ENCODE measurements at regions not wholly inside any gene's neighbourhood (a gene's known extent, or its start where the extent isn't known, plus 50 kb on each side); places are given as distances from the start of the nearest gene placed in this dataset.

- DNase-seq (ENCODE audit: low spot score): no peak
Observed at GRCh38 chr18:78849458-78849857, 130.2 kb upstream of the SALL3 start.

DNA sequence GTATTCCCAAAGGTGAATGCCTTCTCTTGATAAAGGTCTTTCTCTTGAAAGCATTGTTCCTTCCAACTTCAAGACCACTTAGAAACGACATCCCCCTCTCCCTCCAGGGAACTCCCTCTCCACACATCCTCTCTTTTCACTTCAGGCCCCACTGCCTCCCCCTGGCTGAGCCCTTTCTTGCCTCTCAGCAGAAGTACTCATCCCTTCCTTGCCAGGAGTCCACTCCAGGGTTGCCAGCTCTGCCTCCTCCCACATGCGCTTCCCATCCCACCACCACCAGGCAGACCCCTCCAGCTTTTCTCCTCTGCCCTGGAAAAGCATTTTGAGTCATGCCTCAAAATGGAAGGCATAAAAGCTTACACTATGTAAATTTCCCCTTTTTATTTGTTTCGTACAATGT is 126.3 kb upstream of the SALL3 start:
- DNase-seq (ENCODE audit: low spot score): no peak

- DNase-seq (ENCODE audit: low spot score): no peak
Observed at GRCh38 chr18:78855188-78855587, 124.4 kb upstream of the SALL3 start.

DNA sequence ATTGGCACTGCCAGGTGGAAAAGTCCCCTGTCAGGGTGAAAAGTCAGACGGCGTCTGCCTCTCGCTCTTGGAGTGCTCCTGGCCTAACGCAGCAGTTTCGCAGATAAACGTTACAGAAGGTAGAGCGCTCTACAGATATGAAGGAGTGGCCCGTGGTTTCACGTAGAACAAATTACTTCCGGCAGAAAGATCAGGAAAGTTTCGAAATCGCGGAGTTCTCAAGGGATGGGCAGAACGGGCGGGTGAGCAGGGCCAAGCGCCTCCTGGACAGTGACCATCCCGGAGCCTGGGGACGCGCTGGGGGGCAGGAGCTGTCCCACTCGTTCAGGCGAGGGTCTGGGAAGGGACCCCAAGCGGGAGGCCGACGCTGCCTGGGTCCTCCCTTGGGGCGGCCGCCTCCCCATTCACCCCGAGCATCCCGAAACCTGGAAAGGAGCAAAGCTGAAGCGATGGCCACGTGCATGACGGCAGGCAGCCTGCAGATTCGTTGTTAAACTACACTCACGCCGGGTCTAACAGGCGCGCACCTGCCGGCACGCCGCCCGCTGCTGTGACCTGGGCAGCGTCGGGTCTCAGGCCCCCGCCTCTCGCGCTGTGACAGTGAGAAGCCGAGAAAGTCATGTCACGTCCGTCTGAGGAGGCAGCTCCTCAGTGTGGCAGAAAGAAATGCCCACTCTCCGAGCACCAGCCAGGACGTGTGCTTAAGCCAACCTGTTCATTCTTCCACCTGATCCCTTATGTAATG is 122.9 kb upstream of the SALL3 start:
- no peak for DNase-seq (ENCODE audit: low spot score)

- DNase-seq (ENCODE audit: low spot score): no peak
Observed at GRCh38 chr18:78857314-78858150, 122.1 kb upstream of the SALL3 start.

DNA sequence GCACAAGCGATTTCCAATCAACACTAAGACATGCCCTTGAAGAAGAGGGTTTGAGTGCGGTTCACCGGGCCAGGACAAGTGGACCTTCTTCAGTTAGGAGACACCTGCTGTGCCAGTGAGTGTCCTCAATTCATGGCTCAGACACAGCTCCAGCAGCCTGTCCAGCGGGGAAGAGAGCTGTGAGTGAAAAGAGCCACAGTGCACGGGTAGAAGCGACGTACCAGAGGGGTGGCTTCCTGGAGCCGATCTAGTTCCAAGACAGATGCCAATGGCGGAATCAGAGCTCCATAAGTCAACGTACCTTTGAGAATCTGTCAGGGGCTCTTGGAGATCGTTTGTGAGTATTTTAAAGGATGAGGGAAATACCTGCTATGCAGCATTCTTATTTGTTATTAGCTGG is 119.9 kb upstream of the SALL3 start:
- no peak for DNase-seq (ENCODE audit: low spot score)

DNA sequence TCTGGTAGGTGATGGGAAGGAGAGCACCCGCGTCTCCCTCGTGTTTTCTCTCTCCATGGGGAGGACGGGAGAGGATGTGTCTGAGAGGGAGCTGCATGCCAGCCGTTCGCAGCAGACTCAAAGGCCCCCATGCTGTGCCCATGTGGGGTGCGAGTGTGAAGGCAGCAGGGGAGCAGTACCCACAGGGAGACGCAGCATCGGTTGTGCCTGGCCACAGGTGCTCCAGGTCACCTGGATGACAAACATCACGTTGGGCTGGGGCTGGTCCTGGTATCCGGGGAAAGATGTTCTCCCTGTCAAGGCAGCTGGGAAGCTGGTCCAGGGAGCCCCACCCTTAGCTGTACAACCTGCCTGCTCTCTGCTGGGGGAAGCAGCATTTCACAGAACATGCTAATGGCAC is 119.5 kb upstream of the SALL3 start:
- no peak for DNase-seq (ENCODE audit: low spot score)

DNA sequence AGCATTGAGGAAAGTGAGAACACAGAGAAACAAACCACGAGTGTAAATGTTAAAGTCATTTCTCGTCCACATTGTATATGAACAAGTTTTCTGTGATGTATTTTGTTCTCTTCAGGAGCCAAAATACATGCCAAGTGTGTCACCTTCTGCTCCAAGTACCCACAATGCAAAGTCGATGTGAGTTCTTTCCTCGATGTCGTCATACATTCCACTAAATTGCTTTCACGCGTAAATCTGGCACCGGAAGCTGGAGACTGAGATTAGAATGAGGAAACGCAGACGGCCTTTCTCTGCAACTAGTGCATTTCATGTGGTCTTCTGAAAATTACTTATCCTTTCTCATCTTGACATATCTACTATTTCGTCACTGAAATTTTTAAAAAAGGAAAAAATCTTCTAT is 118.5 kb upstream of the SALL3 start:
- no peak for DNase-seq (ENCODE audit: low spot score)

- DNase-seq (ENCODE audit: low spot score): no peak
Observed at GRCh38 chr18:78861706-78862105, 117.9 kb upstream of the SALL3 start.

GRCh38 chr18:78862395-78862794 is 117.2 kb upstream of the SALL3 start:
- DNase-seq (ENCODE audit: low spot score): no peak

- no peak for DNase-seq (ENCODE audit: low spot score)
Observed at GRCh38 chr18:78865056-78865598, 114.5 kb upstream of the SALL3 start.

GRCh38 chr18:78865771-78866310 is 113.8 kb upstream of the SALL3 start:
- DNase-seq (ENCODE audit: low spot score): no peak

DNA sequence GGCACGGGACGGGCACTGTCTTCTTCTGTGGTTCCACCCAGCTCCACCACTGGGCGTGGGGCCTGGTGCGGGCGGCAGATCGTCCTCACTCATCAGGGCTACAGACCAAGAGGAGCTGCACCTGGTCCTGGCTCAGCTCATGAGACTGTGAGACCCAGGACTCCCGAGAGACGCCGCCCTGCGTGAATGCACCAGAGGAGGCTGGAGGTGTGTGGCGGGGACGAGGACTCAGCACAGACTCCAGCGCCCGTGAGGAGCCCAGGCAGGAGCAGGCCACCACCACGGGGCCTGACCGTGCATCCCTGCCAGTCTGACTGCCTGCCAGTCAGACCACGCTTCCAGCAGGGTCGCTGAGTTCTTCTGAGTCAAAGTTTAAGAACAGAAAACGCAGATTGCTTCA is 112.5 kb upstream of the SALL3 start:
- no peak for DNase-seq (ENCODE audit: low spot score)

- DNase-seq (ENCODE audit: low spot score): no peak
Observed at GRCh38 chr18:78868330-78869316, 111.0 kb upstream of the SALL3 start.

DNA sequence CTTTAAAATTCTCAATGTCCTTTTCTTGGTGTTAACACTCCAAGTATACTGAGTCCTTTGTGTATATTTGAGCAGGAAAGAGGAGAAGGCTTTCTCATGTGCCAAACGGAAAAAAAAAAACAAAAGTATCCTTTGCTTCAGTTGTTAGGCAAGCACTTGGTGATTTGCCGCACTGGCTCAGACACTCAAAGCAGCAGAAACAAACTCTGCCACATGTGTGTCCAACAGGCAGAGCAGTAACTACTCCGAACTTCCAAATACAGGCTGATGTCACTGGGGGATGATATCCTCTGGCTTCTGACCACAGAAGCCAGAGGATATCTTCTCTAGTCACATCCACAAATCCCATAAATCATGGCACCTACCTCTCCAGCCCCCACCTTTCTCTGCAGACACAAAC is 108.0 kb upstream of the SALL3 start:
- DNase-seq (ENCODE audit: low spot score): no peak

DNA sequence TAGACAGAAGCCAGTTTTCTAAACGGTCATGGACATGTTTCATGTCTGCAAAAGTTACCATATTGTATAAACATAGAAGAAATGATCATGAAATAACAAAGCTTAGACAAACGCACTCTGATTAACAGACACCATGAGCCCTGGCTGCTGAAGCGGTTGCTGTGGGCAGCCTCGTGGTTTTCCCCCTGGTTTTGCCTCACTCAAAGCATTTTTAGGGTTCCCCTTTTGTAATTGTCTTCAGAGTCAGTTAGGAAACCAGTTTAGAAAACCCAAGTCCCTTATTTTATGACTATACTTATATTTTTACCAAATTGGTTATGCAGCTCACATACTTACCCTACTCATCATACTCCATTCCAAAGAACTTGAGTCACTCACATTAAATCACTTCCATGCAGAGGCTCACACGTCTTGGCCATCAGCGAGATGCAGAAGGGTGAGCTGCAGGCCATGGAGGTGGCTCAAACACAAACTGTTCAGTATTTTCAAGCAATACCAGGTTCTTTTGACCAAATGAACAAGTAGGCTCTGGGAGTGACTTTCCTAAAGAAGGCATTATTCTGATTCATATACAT is 105.6 kb upstream of the SALL3 start:
- peak; percentile 77 for DNase-seq (ENCODE audit: low spot score)

DNA sequence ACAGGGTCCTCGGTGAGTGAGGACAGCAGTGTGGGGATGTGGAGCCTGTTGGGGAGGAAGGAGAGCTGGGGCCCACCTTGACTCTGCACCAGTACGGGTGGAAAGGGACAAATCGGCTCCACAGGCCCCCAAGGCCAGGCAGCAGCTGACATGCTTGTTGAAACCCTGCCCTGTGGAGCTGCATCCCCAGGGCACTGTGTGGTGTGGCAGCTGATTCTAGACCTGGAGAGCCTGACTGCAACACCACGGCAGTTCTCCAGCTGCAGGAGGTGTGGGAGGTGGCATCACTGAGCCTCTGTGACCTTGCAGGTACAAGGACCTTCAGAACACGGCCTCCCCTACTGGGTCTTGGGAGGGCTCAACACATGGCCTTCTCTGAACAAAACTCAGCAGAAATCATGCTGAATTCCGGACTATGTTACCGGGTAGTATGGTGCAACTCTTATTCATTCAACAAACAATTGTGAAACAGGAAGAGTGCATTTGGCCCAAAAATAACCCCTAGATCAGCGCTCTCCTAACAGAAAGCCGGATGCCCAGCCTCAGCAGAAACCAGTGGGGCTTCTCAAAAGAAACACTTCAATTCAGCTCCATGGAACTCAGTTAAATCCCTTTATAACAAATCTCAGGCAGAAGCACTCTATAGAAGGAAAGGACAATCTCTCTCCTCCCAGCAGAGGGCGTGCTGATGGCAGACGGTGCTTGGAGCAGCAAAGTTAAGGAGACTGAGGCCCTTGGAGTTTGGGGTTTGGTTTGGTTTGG is 104.4 kb upstream of the SALL3 start:
- peak; percentile 30 for DNase-seq (ENCODE audit: low spot score)

- DNase-seq (ENCODE audit: low spot score): no peak
Observed at GRCh38 chr18:78875778-78876650, 103.6 kb upstream of the SALL3 start.

DNA sequence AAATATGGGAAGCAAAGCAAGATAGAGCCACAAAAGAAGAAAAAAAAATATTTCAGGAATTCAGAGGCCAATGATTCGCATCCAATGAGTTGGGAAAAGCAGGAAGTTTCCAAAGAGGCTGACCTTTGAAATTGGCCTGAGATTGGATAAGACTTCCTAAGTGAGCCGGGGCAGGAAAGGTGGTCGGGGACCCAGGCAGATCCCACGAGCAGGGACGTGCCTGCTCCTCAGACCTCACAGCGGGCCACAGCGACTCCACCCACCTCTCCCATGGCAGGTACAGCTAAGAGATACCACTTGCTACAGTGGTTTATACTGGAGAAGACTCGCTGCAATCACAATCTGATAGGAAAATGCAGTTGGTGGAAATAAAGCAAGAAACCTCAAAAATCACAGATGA is 102.8 kb upstream of the SALL3 start:
- DNase-seq (ENCODE audit: low spot score): no peak

GRCh38 chr18:78878335-78878734 is 101.3 kb upstream of the SALL3 start:
- no peak for DNase-seq (ENCODE audit: low spot score)
